Tibial artery (tissue), 4 donors: ENCODE measurements at regions not wholly inside any gene's neighbourhood (a gene's known extent, or its start where the extent isn't known, plus 50 kb on each side); places are given as distances from the start of the nearest gene placed in this dataset.
"Not testable (repeated sequence)": the region's sequence is repeated elsewhere in the genome, so short reads cannot be mapped to it uniquely, and the experiment has no call there.

Source experiments
- DNase-seq, 2 donors: peaks; one replicate each; pipeline ENCODE4 v3.0.0-alpha.2; 2019
- H3K27ac ChIP-seq, 2 donors: fragments of 200-600 bp; sonication (generic) in 1 of 2; 1 replicate in 1 of 2; 2 replicates in 1 of 2; pipeline ENCODE4 v1.5.1; 2018 to 2019; ENCODE audit warnings: mild to moderate bottlenecking in 1 of 2
- H3K27me3 ChIP-seq, 2 donors: fragments of 200-600 bp; sonication (generic) in 1 of 2; one replicate each; pipeline versions ENCODE4 v1.5.1 to v1.6.0; 2016 to 2019
- H3K36me3 ChIP-seq, 3 donors: fragments of 200-600 bp; sonication (generic) in 2 of 3; one replicate each; pipeline ENCODE4 v1.5.1; 2016 to 2019; ENCODE audit warnings: mild to moderate bottlenecking in 2 of 3
- H3K4me1 ChIP-seq, 4 donors: fragments of 200-600 bp; sonication (generic) in 2 of 4; 1 replicate in 3 of 4; 2 replicates in 1 of 4; pipeline ENCODE4 v1.5.1; 2016 to 2019
- H3K4me3 ChIP-seq, 2 donors: fragments of 200-600 bp; sonication (generic) in 1 of 2; 1 replicate in 1 of 2; 2 replicates in 1 of 2; pipeline ENCODE4 v1.5.1; 2018 to 2019; ENCODE audit warnings: mild to moderate bottlenecking in 2 of 2
- H3K9me3 ChIP-seq, 3 donors: fragments of 200-600 bp; sonication (generic) in 1 of 3; one replicate each; pipeline ENCODE4 v1.5.1; 2016 to 2019
- CTCF ChIP-seq, 2 experiments: fragments of 200-600 bp in 1 of 2; fragments of 450-650 bp in 1 of 2; IDR thresholded peaks; one replicate each; pipeline ENCODE4 v1.5.1; 2017 to 2019; ENCODE audit warnings: antibody characterized with exemption in 2 of 2, mild to moderate bottlenecking in 1 of 2, moderate library complexity in 1 of 2
- intact Hi-C: fragments of 100-400 bp; cut with DNase I; formaldehyde crosslinking; loops from one replicate; pipeline ENCODE4 v1.15.0; 2023; ENCODE audit warnings: low total_unique reads

GRCh38 chrX:148080593-148080992 is 99.5 kb downstream of the FMR1NB start:
- H3K27ac ChIP-seq = no peak overlapping the region
- H3K36me3 ChIP-seq = no peaks in the 10 kb centered on the region
- TF ChIP-seq CTCF (IDR thresholded peaks at IDR 0.05) = no peak
- H3K4me1 ChIP-seq = no peaks in the 10 kb centered on the region
- DNase-seq = no peak
- no peaks in the 10 kb centered on the region for H3K9me3 ChIP-seq
- H3K27me3 ChIP-seq = no peaks in the 10 kb centered on the region
- intact Hi-C loops = no loop called here
- H3K4me3 ChIP-seq = no peak overlapping the region

- H3K4me3 ChIP-seq = no peak overlapping the region
- no peak for DNase-seq
- H3K36me3 ChIP-seq = no peaks in the 10 kb centered on the region
- intact Hi-C loops = no loop called here
- TF ChIP-seq CTCF (IDR thresholded peaks at IDR 0.05) = no peak
- H3K9me3 ChIP-seq = no peaks in the 10 kb centered on the region
- H3K27me3 ChIP-seq = no peaks in the 10 kb centered on the region
- no peaks in the 10 kb centered on the region for H3K4me1 ChIP-seq
- no peak overlapping the region for H3K27ac ChIP-seq
These were observed 103.5 kb downstream of the FMR1NB start for GRCh38 chrX:148084611-148085010.

GRCh38 chrX:148120151-148120550 is 139.0 kb downstream of the FMR1NB start:
- no peak for DNase-seq
- H3K9me3 ChIP-seq = no peaks in the 10 kb centered on the region
- H3K4me3 ChIP-seq = no peak overlapping the region
- no peak for TF ChIP-seq CTCF (IDR thresholded peaks at IDR 0.05)
- no peaks in the 10 kb centered on the region for H3K27me3 ChIP-seq
- no peaks in the 10 kb centered on the region for H3K36me3 ChIP-seq
- intact Hi-C loops = no loop called here
- H3K27ac ChIP-seq = no peak overlapping the region
- H3K4me1 ChIP-seq = no peaks in the 10 kb centered on the region

- intact Hi-C loops = no loop called here
- Histone ChIP-seq H3K9me3 (no peaks in the 10 kb centered on the region), H3K36me3 (no peaks in the 10 kb centered on the region), H3K4me3 (no peak overlapping the region), H3K4me1 (no peaks in the 10 kb centered on the region), H3K27ac (no peak overlapping the region), H3K27me3 (no peaks in the 10 kb centered on the region)
- TF ChIP-seq CTCF (IDR thresholded peaks at IDR 0.05) = no peak
- no peak for DNase-seq
These were observed 140.0 kb downstream of the FMR1NB start for GRCh38 chrX:148120999-148121623.

- H3K9me3 ChIP-seq, DNase-seq, H3K27ac ChIP-seq, intact Hi-C loops, H3K27me3 ChIP-seq, H3K36me3 ChIP-seq, H3K4me3 ChIP-seq, H3K4me1 ChIP-seq: not testable (repeated sequence)
These were observed 147.9 kb downstream of the FMR1NB start for GRCh38 chrX:148128872-148129505.

GRCh38 chrX:148133105-148133725 is 152.1 kb downstream of the FMR1NB start:
- Histone ChIP-seq H3K27ac (no peak overlapping the region), H3K9me3 (no peaks in the 10 kb centered on the region), H3K36me3 (no peaks in the 10 kb centered on the region), H3K4me3 (no peak overlapping the region), H3K4me1 (no peaks in the 10 kb centered on the region), H3K27me3 (no peaks in the 10 kb centered on the region)
- intact Hi-C loops = no loop called here
- DNase-seq = no peak
- TF ChIP-seq CTCF (IDR thresholded peaks at IDR 0.05) = no peak
